SU-DHL-6 (cell line): ENCODE measurements at regions not wholly inside any gene's neighbourhood (a gene's known extent, or its start where the extent isn't known, plus 50 kb on each side); places are given as distances from the start of the nearest gene placed in this dataset.

Source experiments
- H2AFZ ChIP-seq: fragments of 200-600 bp; sonication (generic); 2 replicates; pipeline ENCODE4 v1.6.1; 2014; ENCODE audit warnings: low read depth, mild to moderate bottlenecking, moderate library complexity, mixed read lengths, antibody characterized with exemption, low read length; ENCODE audit not compliant: severe bottlenecking
- H3F3A ChIP-seq: fragments of 200-600 bp; shearing (Covaris generic); 2 replicates; pipeline ENCODE4 v1.6.0; 2016; ENCODE audit warnings: antibody characterized with exemption, mild to moderate bottlenecking; ENCODE audit not compliant: insufficient read depth
- H3K27ac ChIP-seq: fragments of 200-600 bp; sonication (generic); 2 replicates; pipeline ENCODE4 v1.5.1; 2016; ENCODE audit warnings: low read depth, mild to moderate bottlenecking, low read length, moderate library complexity, mixed read lengths
- H3K27me3 ChIP-seq: fragments of 200-600 bp; sonication (generic), shearing (Covaris generic); 2 replicates; pipeline ENCODE4 v1.6.0; 2014; ENCODE audit warnings: mild to moderate bottlenecking, low read length
- H3K36me3 ChIP-seq: fragments of 200-600 bp; sonication (generic); 2 replicates; pipeline ENCODE4 v1.6.1; 2014; ENCODE audit warnings: mild to moderate bottlenecking, low read length, mixed read lengths
- H3K4me2 ChIP-seq: fragments of 300-600, 200-600 bp; shearing (Covaris generic), sonication (generic); 2 replicates; pipeline ENCODE4 v1.6.0; 2014; ENCODE audit warnings: low read length, low read depth, mild to moderate bottlenecking; ENCODE audit not compliant: poor library complexity, severe bottlenecking
- H3K4me3 ChIP-seq: fragments of 200-600 bp; sonication (generic); 2 replicates; pipeline ENCODE4 v1.5.1; 2014; ENCODE audit warnings: antibody characterized with exemption, low read length, mild to moderate bottlenecking, mixed read lengths; ENCODE audit not compliant: insufficient read depth, poor library complexity, severe bottlenecking
- H3K79me2 ChIP-seq: fragments of 200-600 bp; sonication (generic); 2 replicates; pipeline ENCODE4 v1.6.1; 2014; ENCODE audit warnings: mild to moderate bottlenecking, low read length, moderate library complexity; ENCODE audit not compliant: insufficient read depth
- H3K9ac ChIP-seq: fragments of 200-600 bp; sonication (generic); 2 replicates; pipeline ENCODE4 v1.7.0; 2014; ENCODE audit warnings: mild to moderate bottlenecking, low read length
- H3K9me2 ChIP-seq: fragments of 200-600 bp; sonication (generic); replicated peaks from 2 replicates; pipeline ENCODE4 v1.6.1; 2014; ENCODE audit warnings: low read length; ENCODE audit not compliant: insufficient read depth
- H3K9me3 ChIP-seq: fragments of 200-600 bp; sonication (generic); 2 replicates; pipeline ENCODE4 v1.6.1; 2014; ENCODE audit warnings: low read length, mixed read lengths; ENCODE audit not compliant: insufficient read depth
- H4K20me1 ChIP-seq: fragments of 200-600 bp; sonication (generic); 2 replicates; pipeline ENCODE4 v1.6.1; 2014; ENCODE audit warnings: low read depth, mild to moderate bottlenecking, antibody characterized with exemption, low read length, moderate library complexity, mixed read lengths
- EZH2phosphoT487 ChIP-seq: fragments of 200-600 bp; sonication (generic), shearing (Covaris generic); conservative IDR thresholded peaks from 2 replicates; pipeline ENCODE4 v1.6.1; 2018; ENCODE audit warnings: mild to moderate bottlenecking, antibody characterized with exemption, low read length, moderate library complexity, mixed read lengths
- TF ChIP-seq, protein P1 (sequence below): fragments of 200-600 bp; sonication (generic); IDR thresholded peaks from one replicate; pipeline ENCODE4 v1.5.1; 2017; ENCODE audit warnings: antibody characterized with exemption, mild to moderate bottlenecking, low read length, moderate library complexity; ENCODE audit not compliant: insufficient read depth, poor library complexity, severe bottlenecking

DNA sequence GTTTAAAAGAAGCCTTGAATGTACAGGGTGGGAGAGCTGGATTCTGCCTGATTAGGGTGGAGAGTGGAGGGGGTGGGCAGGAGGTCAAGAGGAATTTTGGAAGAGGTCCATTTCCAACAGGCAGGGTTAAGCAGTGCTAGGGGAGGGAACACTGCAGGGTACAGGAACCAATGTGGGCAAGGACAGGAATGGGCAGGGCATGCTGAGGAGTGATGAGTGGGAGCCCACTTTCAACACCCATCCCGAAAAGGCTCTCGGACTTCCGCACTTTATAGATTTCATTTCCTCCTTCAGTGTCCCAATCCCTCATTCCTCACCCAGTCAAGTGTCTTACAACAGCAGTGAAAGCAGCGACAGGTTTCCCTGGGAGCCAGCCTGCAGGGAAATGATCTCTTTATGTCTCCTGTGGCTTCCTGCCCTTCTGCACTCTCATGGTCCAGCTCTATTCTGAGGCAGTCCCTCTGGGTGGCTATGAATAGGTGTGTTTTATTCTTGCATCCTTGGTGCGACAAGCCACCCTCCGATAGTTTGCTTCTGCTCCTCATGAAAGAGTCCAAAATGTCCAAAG is 50.5 kb upstream of the ZNF507 start:
- no peak overlapping the region for H3K27ac ChIP-seq
- H2AFZ ChIP-seq, result no peak overlapping the region
- TF ChIP-seq, protein P1, sequence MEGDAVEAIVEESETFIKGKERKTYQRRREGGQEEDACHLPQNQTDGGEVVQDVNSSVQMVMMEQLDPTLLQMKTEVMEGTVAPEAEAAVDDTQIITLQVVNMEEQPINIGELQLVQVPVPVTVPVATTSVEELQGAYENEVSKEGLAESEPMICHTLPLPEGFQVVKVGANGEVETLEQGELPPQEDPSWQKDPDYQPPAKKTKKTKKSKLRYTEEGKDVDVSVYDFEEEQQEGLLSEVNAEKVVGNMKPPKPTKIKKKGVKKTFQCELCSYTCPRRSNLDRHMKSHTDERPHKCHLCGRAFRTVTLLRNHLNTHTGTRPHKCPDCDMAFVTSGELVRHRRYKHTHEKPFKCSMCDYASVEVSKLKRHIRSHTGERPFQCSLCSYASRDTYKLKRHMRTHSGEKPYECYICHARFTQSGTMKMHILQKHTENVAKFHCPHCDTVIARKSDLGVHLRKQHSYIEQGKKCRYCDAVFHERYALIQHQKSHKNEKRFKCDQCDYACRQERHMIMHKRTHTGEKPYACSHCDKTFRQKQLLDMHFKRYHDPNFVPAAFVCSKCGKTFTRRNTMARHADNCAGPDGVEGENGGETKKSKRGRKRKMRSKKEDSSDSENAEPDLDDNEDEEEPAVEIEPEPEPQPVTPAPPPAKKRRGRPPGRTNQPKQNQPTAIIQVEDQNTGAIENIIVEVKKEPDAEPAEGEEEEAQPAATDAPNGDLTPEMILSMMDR, result no peak
- TF ChIP-seq EZH2phosphoT487, result no peak
- no peaks in the 10 kb centered on the region for H3K9me3 ChIP-seq
- no peak overlapping the region for H3K4me3 ChIP-seq
- H3K36me3 ChIP-seq, result no peaks in the 10 kb centered on the region
- no peaks in the 10 kb centered on the region for H3F3A ChIP-seq
- no peaks in the 10 kb centered on the region for H3K79me2 ChIP-seq
- H3K4me2 ChIP-seq, result no peak overlapping the region
- H3K9me2 ChIP-seq, result no peaks in the 10 kb centered on the region
- peaks cover 5% of the 10 kb centered on the region; the same call in 1 of the 2 replicates for H3K27me3 ChIP-seq
- no peak overlapping the region for H3K9ac ChIP-seq
- no peaks in the 10 kb centered on the region for H4K20me1 ChIP-seq
